ENCODE measurements at regions not wholly inside any gene's neighbourhood (a gene's known extent, or its start where the extent isn't known, plus 50 kb on each side); places are given as distances from the start of the nearest gene placed in this dataset.

- intact Hi-C loops (cut with DNase I; ENCODE audit: low total_unique reads): no loop called here
- TF ChIP-seq, protein P1, sequence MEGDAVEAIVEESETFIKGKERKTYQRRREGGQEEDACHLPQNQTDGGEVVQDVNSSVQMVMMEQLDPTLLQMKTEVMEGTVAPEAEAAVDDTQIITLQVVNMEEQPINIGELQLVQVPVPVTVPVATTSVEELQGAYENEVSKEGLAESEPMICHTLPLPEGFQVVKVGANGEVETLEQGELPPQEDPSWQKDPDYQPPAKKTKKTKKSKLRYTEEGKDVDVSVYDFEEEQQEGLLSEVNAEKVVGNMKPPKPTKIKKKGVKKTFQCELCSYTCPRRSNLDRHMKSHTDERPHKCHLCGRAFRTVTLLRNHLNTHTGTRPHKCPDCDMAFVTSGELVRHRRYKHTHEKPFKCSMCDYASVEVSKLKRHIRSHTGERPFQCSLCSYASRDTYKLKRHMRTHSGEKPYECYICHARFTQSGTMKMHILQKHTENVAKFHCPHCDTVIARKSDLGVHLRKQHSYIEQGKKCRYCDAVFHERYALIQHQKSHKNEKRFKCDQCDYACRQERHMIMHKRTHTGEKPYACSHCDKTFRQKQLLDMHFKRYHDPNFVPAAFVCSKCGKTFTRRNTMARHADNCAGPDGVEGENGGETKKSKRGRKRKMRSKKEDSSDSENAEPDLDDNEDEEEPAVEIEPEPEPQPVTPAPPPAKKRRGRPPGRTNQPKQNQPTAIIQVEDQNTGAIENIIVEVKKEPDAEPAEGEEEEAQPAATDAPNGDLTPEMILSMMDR (IDR thresholded peaks at IDR 0.05): no peak
- no peak for TF ChIP-seq POLR2A (IDR thresholded peaks at IDR 0.05)
- Histone ChIP-seq H3K27ac (no peak overlapping the region), H3K4me3 (no peak overlapping the region), H3K9me3 (no peaks in the 10 kb centered on the region), H3K36me3 (ENCODE audit: low read depth, missing control alignments) (no peaks in the 10 kb centered on the region), H3K4me1 (no peaks in the 10 kb centered on the region), H3K27me3 (no peaks in the 10 kb centered on the region)
- DNase-seq: no peak
Measured at GRCh38 chr10:108365541-108365940, 1201.0 kb upstream of the SORCS1 start.

DNA sequence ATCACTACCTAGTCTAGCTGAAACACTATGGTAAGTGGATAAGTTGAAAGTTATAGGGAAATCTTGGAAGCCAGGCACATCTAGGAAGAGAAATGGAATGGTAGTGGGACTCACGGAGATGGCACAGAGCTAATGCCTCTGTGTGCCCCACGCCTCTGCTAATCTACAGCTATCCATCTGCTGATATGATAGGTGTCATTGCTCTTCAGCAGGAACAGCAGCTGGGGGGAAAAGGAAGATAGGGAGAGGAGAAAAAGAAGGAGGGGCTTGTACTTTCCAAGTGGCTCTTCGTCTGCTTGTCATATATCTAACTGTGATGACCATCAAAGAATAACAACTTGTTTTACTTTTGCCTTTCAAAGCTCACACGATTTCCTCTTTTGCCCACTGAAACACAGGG, 1199.1 kb upstream of the SORCS1 start:
- no peaks in the 10 kb centered on the region for H3K27me3 ChIP-seq
- no peak overlapping the region for H3K4me3 ChIP-seq
- H3K9me3 ChIP-seq: no peaks in the 10 kb centered on the region
- no peak overlapping the region for H3K27ac ChIP-seq
- no peaks in the 10 kb centered on the region for H3K36me3 ChIP-seq (ENCODE audit: low read depth, missing control alignments)
- intact Hi-C loops (cut with DNase I; ENCODE audit: low total_unique reads): no loop called here
- WGBS, 2 donors: 85 to 88% methylated on average over 4 of the region's 4 CpGs
- no peaks in the 10 kb centered on the region for H3K4me1 ChIP-seq
- DNase-seq: no peak
- TF ChIP-seq, protein P1 (IDR thresholded peaks at IDR 0.05): no peak
- no peak for TF ChIP-seq POLR2A (IDR thresholded peaks at IDR 0.05)

DNA sequence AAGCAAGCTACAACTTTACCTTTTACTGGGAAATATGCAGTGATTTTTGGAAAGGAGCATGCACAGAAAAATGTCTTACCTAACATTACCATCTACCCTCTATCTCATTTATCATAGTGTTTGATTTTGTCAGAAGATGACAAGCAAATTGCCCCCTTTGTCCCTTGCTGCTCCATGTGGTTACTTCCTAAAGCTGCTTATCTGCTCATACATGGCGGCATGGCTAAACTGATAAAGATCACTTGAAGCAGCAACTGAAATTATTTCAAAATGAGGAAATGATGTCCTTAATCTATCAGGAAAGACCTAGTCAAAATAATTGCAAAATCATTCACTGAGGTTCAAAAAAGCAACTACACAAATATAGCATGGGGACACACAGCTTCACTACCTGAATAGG, 1198.5 kb upstream of the SORCS1 start:
- Histone ChIP-seq H3K4me3 (no peak overlapping the region), H3K27ac (no peak overlapping the region), H3K36me3 (ENCODE audit: low read depth, missing control alignments) (no peaks in the 10 kb centered on the region), H3K4me1 (no peaks in the 10 kb centered on the region), H3K27me3 (no peaks in the 10 kb centered on the region), H3K9me3 (no peaks in the 10 kb centered on the region)
- DNase-seq: no peak
- intact Hi-C loops (cut with DNase I; ENCODE audit: low total_unique reads): no loop called here
- 90 to 98% methylated on average over 1 of the region's 1 CpG for WGBS, 2 donors
- no peak for TF ChIP-seq POLR2A (IDR thresholded peaks at IDR 0.05)
- TF ChIP-seq, protein P1 (IDR thresholded peaks at IDR 0.05): no peak

GRCh38 chr10:108362296-108362695, 1197.8 kb upstream of the SORCS1 start:
- no peaks in the 10 kb centered on the region for H3K9me3 ChIP-seq
- H3K36me3 ChIP-seq (ENCODE audit: low read depth, missing control alignments): no peaks in the 10 kb centered on the region
- WGBS, 2 donors: 44 to 49% methylated on average over 2 of the region's 2 CpGs
- no peak for DNase-seq
- H3K4me1 ChIP-seq: no peaks in the 10 kb centered on the region
- H3K27ac ChIP-seq: no peak overlapping the region
- H3K4me3 ChIP-seq: no peak overlapping the region
- no peak for TF ChIP-seq POLR2A (IDR thresholded peaks at IDR 0.05)
- TF ChIP-seq, protein P1 (IDR thresholded peaks at IDR 0.05): no peak
- intact Hi-C loops (cut with DNase I; ENCODE audit: low total_unique reads): no loop called here
- H3K27me3 ChIP-seq: no peaks in the 10 kb centered on the region

- Histone ChIP-seq H3K36me3 (ENCODE audit: low read depth, missing control alignments) (no peaks in the 10 kb centered on the region), H3K27me3 (no peaks in the 10 kb centered on the region), H3K27ac (no peak overlapping the region), H3K4me3 (no peak overlapping the region), H3K9me3 (no peaks in the 10 kb centered on the region), H3K4me1 (no peaks in the 10 kb centered on the region)
- TF ChIP-seq, protein P1 (IDR thresholded peaks at IDR 0.05): no peak
- TF ChIP-seq POLR2A (IDR thresholded peaks at IDR 0.05): no peak
- WGBS, 2 donors: 80 to 91% methylated on average over 2 of the region's 2 CpGs
- no peak for DNase-seq
- intact Hi-C loops (cut with DNase I; ENCODE audit: low total_unique reads): no loop called here
Measured at GRCh38 chr10:108360187-108360586, 1195.7 kb upstream of the SORCS1 start.

Measured in testis (tissue), 2 donors.